HG02798 (cell line): ENCODE measurements at regions not wholly inside any gene's neighbourhood (a gene's known extent, or its start where the extent isn't known, plus 50 kb on each side); places are given as distances from the start of the nearest gene placed in this dataset.

Experiments used
- ATAC-seq: cut with Tn5 transposase; IDR thresholded peaks from one replicate; pipeline ENCODE4 v1.9.1; 2021; ENCODE audit warnings: mild to moderate bottlenecking; ENCODE audit not compliant: unreplicated experiment, poor library complexity

- no peak for ATAC-seq
These were observed 190.8 kb upstream of the PARP11 start for GRCh38 chr12:4064008-4064407.

DNA sequence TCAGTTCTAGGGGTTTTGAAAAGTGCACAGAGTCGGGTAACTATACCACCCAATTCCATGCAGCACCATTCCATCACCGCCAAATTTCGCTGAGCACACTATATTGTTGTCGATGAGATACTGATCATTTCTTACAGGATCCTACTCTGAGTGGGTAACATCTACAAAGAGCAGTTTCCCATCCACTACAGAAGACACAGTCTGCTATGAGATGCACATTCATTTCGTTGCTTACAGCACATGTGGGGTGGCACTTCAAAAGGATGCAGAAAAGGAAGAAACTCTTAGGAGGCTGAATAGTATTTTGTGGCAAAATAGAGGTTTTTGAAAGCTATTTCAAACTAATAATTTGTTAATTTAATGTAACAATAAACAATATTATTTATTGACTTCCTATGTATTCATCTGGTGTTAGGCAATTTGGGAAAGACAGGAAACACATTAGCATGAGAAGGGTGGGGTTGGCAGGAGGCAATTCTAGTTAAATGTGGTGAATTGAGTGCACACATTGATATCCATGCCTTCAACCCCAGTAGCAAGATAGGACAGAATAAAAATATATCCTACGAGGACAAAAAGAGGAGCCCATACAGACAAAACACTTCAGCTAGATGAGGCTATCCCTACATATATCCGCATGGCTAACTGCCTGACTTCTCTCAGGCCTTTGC is 186.8 kb upstream of the PARP11 start:
- no peak for ATAC-seq

DNA sequence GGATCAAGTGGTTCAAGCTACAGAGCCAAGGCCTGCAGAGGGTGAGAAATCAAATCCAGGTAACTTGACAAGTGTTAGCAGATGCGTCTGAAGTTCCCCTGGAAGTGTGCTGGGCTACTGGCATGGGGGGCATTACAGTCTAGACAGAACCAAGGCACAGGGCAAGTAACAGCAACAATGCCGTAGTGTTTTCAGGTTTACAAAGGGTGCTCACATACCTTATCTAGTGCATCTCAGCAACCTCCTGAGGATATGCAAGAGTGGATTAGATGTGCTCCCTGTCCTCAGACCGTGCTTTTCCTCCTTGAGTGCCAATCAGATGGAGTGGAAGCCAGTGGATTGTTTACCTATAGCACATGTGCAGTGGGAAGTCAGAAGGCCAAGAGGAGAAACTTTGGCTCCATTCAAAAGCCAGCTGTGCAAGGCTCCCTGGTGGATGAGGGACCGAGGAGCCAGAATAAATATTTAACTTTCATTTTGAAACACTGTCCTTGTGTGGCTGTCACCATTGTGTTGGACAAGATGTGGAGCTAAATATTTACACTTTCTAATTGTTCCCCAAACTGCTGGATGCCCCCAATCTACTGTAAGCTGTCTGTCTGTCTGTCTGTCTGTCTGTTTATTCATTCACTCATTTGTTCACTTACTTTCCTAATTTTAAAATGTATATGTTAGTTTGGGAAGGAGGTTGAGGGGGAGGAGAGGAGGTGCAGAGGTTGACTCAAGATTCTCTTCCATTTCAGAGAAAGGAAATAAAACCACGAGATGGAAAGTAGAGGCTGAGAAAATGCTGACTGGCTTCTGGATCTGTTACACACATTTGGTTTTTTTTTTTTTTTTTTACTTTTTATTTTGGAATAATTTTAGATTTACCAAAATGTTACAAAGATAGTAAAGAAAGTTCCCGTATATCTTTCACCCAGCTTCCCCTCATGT is 184.0 kb upstream of the PARP11 start:
- no peak for ATAC-seq

- no peak for ATAC-seq
These were observed 181.4 kb upstream of the PARP11 start for GRCh38 chr12:4054630-4055029.

GRCh38 chr12:4052691-4053090 is 179.5 kb upstream of the PARP11 start:
- no peak for ATAC-seq

DNA sequence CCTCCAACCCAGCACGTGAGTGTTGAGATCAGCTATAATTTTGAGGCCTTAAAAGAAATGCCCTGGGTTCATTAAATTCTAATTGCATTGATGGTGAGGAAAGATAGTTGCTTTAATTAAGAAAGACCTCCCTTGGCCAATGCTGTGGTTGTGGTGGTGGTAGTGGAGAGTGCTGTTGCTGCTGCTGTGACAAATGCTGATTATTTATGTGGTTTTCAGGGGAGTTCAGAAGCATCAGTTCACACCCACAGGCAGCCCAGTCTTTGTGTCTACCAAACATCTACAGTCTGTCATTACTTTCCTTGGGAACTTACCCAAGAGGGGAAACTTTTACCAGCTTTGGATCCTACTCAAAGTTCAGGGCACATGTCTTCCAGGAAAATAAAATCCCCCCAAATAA is 178.4 kb upstream of the PARP11 start:
- ATAC-seq = no peak

DNA sequence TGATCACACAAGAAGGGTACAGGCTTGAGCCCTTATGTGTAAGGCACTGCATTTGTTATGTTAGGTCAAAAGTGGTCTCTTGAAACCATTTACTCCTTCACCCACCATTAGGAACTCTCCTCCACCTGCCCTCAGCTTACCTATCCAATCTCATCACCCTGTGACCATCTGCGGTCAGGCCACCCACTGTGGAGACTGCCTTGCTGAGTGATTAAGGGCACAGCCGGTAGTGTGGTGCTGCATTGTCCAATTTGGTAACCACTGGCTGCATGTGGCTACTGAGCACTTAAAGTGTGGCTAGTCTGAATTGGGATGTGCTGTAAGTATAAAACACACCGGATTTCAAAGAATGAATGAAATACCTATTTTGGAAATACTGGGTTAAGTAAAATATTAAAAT is 177.1 kb upstream of the PARP11 start:
- ATAC-seq = no peak

DNA sequence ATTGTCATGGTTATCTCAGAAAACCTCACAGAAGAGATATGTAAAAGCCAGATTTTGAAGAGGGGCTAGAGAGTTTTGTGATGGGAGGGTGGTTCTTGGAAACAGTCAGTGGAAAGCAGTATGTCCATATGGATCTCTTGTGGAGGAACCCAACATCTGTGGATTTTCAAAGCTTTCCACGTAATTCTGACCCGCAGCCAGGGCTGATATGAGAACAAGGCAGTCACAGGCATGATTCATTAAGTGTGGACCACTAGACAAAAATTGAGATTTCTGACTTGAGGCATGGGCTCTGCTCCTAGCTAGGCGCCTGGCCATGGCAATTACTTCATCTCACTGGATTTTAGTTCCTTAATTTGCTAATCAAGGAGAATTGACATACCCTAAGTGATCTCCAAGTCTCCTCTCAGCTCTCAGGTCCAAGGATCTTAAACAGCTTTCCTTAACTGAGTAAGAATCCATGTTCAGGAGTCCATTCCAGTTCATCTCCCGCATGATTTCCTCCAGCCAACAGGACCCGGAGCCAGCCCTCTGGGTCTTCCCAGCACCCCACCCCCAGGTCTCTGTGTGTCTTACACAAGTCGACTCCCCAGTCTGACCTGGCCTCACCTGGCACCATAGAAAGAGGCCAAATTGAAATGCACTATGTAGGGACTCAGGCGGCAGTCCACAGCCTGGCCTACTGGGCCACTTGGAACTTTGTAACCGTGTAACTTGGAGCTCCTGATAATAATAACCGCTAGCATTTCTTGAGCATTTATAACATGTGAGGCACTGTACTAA is 176.3 kb upstream of the PARP11 start:
- ATAC-seq = no peak

- no peak for ATAC-seq
These were observed 174.2 kb upstream of the PARP11 start for GRCh38 chr12:4047421-4047820.

DNA sequence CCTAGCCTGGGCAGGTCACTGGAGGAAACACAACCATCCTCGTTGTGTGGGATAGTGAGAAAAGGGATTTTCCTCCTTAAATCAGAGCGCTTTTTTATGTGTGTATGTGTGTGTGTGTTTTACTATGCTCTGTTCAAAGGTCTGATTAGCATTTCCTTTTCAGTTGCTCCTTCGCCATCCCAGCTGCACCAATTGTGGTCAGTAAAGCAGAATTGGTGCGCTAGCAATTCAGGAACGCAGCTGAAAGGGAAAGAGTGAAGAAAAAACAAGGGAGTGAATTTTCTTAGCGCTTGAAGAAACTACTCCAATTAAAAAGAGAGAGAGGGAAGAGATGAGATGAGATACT is 173.3 kb upstream of the PARP11 start:
- ATAC-seq = no peak

GRCh38 chr12:4045786-4046494 is 172.7 kb upstream of the PARP11 start:
- no peak for ATAC-seq

DNA sequence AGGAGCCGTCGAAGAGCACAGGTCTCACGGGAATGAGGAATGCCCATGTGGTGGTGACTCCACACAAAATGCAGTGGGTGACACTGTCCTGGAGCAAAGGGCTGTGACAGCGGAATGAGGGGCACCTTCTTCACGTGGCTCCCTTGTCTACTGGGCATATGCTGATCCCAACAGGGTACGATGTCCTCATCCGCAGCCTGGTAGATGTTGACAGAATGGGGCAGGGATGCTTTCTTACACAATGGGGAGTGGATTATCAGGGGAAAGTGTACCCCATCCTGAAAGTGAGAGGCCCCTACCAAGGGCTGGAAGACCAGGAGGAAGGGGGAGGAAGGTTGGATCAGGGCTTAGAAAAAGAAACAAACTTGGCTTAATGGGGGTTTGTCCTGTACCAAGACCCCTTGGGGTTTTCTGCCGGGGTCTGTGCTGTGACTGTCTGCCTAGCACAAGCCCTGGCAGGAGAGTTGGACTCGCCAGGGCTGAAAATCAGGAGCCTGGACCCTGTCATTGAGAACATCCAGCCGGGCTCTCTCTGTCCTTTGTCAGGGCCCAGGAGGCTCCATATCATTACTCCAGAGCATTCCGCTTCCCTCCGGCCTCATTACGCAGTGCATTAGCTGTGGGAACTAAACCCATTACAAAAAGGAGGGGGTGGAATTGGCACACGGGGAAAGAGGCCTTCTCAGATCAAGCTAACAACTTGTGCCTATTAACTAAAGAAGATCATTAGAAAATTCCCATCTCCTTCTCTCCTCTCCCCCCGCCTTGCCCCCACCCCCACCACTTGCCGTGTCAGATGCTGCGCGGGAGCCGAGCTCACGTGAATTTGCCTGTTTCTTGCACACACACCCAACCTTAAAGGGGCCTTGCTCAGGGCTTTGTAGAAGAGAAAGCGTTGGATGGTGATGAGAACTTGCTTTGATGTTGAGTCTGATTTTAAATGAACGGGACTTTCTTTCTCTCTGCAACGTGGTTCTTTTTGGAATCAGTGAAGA is 171.8 kb upstream of the PARP11 start:
- ATAC-seq = no peak

DNA sequence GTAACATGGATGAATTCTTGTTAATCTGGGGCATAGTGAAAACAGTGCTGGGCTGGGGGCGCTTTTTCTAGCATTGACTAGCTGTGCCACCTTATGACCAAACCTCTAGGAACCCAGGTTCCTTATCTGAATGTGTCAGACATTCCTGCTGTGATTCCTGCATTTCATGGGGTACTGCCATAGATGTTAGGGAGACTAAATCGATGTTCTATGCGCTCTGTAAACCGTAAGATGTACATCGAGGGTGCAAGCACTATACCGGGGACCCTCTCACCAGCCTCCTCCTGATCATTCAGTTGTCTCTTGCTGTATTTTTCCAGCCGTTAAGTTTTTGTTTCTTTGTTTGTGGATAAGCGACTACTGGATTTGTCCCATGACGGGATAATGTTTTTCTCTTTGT is 170.9 kb upstream of the PARP11 start:
- ATAC-seq = no peak

GRCh38 chr12:4041187-4041885 is 168.1 kb upstream of the PARP11 start:
- ATAC-seq = no peak

DNA sequence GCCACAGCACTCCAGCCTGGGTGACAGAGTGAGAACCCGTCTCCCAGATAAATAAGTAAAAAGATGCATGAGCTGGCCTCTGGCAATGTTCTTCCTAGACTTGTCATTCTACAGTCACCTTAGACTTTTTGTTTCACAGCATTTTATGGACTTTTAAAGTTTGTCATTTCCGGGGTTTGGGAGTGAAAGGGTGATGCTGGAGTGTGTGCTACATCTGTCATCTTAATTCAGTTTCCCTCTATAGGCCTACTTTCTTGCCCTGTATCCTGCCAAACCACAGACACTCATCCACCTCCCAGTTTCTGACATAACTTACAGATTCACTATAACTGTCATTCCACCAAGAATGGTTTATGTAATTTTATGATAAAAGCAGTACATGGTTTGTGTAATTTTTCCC is 166.7 kb upstream of the PARP11 start:
- no peak for ATAC-seq

DNA sequence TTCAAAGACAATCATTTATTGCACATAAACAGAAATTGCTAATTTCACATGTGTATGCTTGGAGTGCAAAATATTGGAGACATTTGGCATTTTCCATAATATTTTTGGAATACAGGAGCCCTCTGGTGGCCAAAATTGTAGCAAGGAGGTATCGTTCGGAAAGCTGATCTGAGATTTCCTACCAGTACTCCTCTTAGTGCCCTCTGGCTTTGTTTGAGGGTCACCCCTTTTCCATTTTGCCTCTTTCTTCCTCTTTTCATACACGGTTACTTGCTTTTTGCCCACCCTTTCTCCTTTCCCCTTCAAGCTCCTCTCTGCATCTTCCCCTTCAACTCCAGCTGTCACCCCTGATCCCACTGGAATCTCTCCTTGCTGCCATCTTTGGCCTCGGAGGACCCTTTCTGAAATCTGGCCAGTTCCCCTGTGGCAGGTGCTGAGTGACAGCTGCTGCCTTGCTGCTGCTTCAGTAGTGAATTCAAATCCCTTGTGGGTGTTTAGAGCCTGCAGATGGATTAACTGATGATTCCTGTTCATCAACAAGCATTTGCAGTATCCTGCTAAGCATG is 164.6 kb upstream of the PARP11 start:
- ATAC-seq = no peak

GRCh38 chr12:4036671-4037271 is 163.6 kb upstream of the PARP11 start:
- ATAC-seq = no peak

GRCh38 chr12:4034921-4035320 is 161.7 kb upstream of the PARP11 start:
- no peak for ATAC-seq
